GM12878 (cell line): ENCODE measurements at regions not wholly inside any gene's neighbourhood (a gene's known extent, or its start where the extent isn't known, plus 50 kb on each side); places are given as distances from the start of the nearest gene placed in this dataset.

Experiments
- ATAC-seq: fragments of 200-7000 bp; cut with Tn5 transposase; 3 replicates; pipeline ENCODE4 v1.9.1; 2020; ENCODE audit warnings: mild to moderate bottlenecking, moderate library complexity
- BruUV-seq: library from RNA; stranded (reverse); fragments of 400-500 nt; replicated peaks from 2 replicates; lab custom pipeline; 2021; lab: Mats Ljungman, UMichigan
- CTCF ChIA-PET: fragments of 300-600 bp; sonication (Branson Sonifier 250); formaldehyde crosslinking; extraction: SDS; loops from one replicate; lab custom pipeline; 2021; ENCODE audit warnings: inconsistent platforms; lab: Yijun Ruan, JAX
- POLR2A ChIA-PET: fragments of 350-600 bp; formaldehyde crosslinking; extraction: SDS; loops from one replicate; lab custom pipeline; 2021; ENCODE audit warnings: inconsistent platforms; lab: Charles Lee
- RAD21 ChIA-PET: fragments of 300-600 bp; sonication (Branson Sonifier 250); formaldehyde crosslinking; loops from one replicate; lab custom pipeline; 2023; ENCODE audit warnings: antibody characterized with exemption; ENCODE audit not compliant: unreplicated experiment; lab: Charles Lee
- SMC1A ChIA-PET: fragments of 300-600 bp; sonication (Branson Sonifier 250); formaldehyde crosslinking; loops from one replicate; lab custom pipeline; 2023; ENCODE audit not compliant: unreplicated experiment, uncharacterized antibody; lab: Charles Lee
- DNase-seq: peaks from one replicate; pipeline ENCODE4 v3.0.0-alpha.2; 2011; ENCODE audit warnings: low read depth, low spot score
- FAIRE-seq: peaks from 3 replicates; lab custom pipeline; 2011; peaks lifted over from hg19 to GRCh38; lab: Jason Lieb, UNC
- H2AFZ ChIP-seq: 2 replicates; pipeline ENCODE4 v1.6.0; 2011; ENCODE audit warnings: low read depth, low read length, control low read depth; ENCODE audit not compliant: control insufficient read depth
- H3K27ac ChIP-seq: 2 replicates; pipeline ENCODE4 v1.5.1; 2011; ENCODE audit warnings: control low read depth; ENCODE audit not compliant: control insufficient read depth, insufficient read depth
- H3K27me3 ChIP-seq, 2 experiments: replicated peaks in 1 of 2; 2 replicates each; pipeline versions ENCODE4 v1.6.0 to v1.6.1; 2011; ENCODE audit warnings: low read length in 1 of 2; ENCODE audit not compliant: control insufficient read depth in 2 of 2, insufficient read depth in 2 of 2
- H3K36me3 ChIP-seq, 2 experiments: 2 replicates each; pipeline ENCODE4 v1.5.1; 2011; ENCODE audit warnings: low read length in 1 of 2; ENCODE audit not compliant: control insufficient read depth in 2 of 2, insufficient read depth in 2 of 2
- H3K4me1 ChIP-seq: 2 replicates; pipeline ENCODE4 v1.6.1; 2011; ENCODE audit warnings: mild to moderate bottlenecking, low read length, moderate library complexity, mixed read lengths; ENCODE audit not compliant: control insufficient read depth, insufficient read depth
- H3K4me2 ChIP-seq: 2 replicates; pipeline ENCODE4 v1.6.0; 2011; ENCODE audit warnings: control low read depth; ENCODE audit not compliant: control insufficient read depth, insufficient read depth
- H3K4me3 ChIP-seq: fragments of 200-600 bp; sonication (generic); 2 replicates; pipeline ENCODE4 v1.5.1; 2016
- H3K79me2 ChIP-seq: 2 replicates; pipeline ENCODE4 v1.6.0; 2011; ENCODE audit warnings: low read length; ENCODE audit not compliant: control insufficient read depth, insufficient read depth
- H3K9ac ChIP-seq: 2 replicates; pipeline ENCODE4 v1.8.0; 2011; ENCODE audit warnings: low read length, control low read depth, mixed read lengths; ENCODE audit not compliant: control insufficient read depth, insufficient read depth
- H3K9me3 ChIP-seq: replicated peaks from 3 replicates; pipeline ENCODE4 v1.5.1; 2011; ENCODE audit warnings: mild to moderate bottlenecking, low read length; ENCODE audit not compliant: control insufficient read depth, insufficient read depth
- H4K20me1 ChIP-seq: 2 replicates; pipeline ENCODE4 v1.6.0; 2011; ENCODE audit not compliant: control insufficient read depth, insufficient read depth
- EZH2 ChIP-seq: IDR thresholded peaks from 2 replicates; pipeline ENCODE4 v1.6.1; 2012; ENCODE audit warnings: low read depth, mild to moderate bottlenecking, control low read depth, inconsistent platforms, low read length, borderline replicate concordance; ENCODE audit not compliant: control insufficient read depth
- HDAC2 ChIP-seq: fragments of 200-600 bp; sonication (generic); IDR thresholded peaks from 2 replicates; pipeline ENCODE4 v1.6.1; 2017
- PKNOX1 ChIP-seq: fragments of 450-650 bp; IDR thresholded peaks from 2 replicates; pipeline ENCODE4 v1.6.1; 2016; ENCODE audit warnings: mild to moderate bottlenecking
- POLR2AphosphoS2 ChIP-seq: IDR thresholded peaks from 2 replicates; pipeline ENCODE4 v1.6.1; 2011; ENCODE audit warnings: low read depth, mild to moderate bottlenecking, low read length, improper control_type of control experiment, moderate library complexity
- RUNX3 ChIP-seq: IDR thresholded peaks from 2 replicates; pipeline ENCODE4 v1.6.1; 2012; ENCODE audit warnings: low read length, inconsistent platforms
- STAT3 ChIP-seq: IDR thresholded peaks from 2 replicates; pipeline ENCODE4 v1.6.1; 2011; ENCODE audit warnings: low read depth, low read length, improper control_type of control experiment
- WGBS: methylation state at CpG from one replicate; pipeline ENCODE4 v1.1.6; 2016; ENCODE audit warnings: low lambda C conversion rate; ENCODE audit not compliant: insufficient replicate concordance, insufficient coverage; ENCODE audit errors: missing lambda C conversion rate; 5-methylcytosine and 5-hydroxymethylcytosine counted together
- in situ Hi-C: fragments of 300-500 bp; cut with MboI; formaldehyde crosslinking; loops from 9 replicates; pipeline ENCODE4 v1.14.3; 2018; ENCODE audit warnings: mixed read lengths
- intact Hi-C: fragments of 100-400 bp; cut with micrococcal nuclease; formaldehyde crosslinking; loops from one replicate; pipeline ENCODE4 v1.14.2; 2022; ENCODE audit not compliant: unreplicated experiment
- TF ChIP-seq, protein P1 (sequence below): fragments of 450-650 bp; IDR thresholded peaks from 2 replicates; pipeline ENCODE4 v1.6.1; 2018; ENCODE audit warnings: mild to moderate bottlenecking, low read depth, moderate library complexity; ENCODE audit not compliant: partially characterized antibody

DNA sequence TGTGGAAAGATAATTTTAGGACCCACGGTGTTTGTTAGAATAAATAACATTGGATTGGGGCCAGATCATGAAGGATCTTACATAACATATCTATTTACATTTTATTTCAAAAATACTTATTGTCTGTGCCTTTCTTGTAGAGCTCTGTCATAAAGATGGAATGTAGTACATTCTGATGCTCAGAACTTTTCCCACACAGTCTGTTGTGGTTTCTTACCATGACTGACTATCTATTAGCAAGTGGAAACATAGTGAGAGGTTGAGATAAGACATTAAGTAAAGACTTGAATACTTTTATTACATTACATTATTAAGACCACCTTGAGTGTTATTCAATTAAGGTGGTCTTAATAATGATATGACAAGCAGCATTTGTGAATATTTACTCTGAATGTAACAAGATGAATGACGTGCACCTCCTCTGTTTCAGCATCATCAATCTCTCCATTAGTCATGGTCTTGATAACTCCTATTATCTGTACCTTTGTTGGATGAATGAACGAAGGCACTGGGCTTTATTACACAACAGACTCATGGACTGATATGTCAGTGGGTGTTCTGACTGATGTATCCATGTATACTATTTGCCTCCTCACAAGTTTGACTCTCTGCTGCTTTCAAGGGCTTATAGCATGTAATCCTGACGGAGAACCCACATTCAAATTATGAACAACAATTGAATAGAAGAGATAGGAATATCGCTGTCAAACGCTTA, 883.0 kb upstream of the FLRT2 start:
- no peaks in the 10 kb centered on the region for H3K79me2 ChIP-seq
- H3K4me2 ChIP-seq, result no peak overlapping the region
- no peaks in the 10 kb centered on the region for H3K4me1 ChIP-seq
- 41% methylated on average over 6 of the region's 6 CpGs for WGBS
- H2AFZ ChIP-seq, result no peak overlapping the region
- DNase-seq (no peak), FAIRE-seq (no peak), ATAC-seq (no peak)
- no peak for TF ChIP-seq POLR2AphosphoS2
- no peak for TF ChIP-seq HDAC2
- TF ChIP-seq, protein P1, sequence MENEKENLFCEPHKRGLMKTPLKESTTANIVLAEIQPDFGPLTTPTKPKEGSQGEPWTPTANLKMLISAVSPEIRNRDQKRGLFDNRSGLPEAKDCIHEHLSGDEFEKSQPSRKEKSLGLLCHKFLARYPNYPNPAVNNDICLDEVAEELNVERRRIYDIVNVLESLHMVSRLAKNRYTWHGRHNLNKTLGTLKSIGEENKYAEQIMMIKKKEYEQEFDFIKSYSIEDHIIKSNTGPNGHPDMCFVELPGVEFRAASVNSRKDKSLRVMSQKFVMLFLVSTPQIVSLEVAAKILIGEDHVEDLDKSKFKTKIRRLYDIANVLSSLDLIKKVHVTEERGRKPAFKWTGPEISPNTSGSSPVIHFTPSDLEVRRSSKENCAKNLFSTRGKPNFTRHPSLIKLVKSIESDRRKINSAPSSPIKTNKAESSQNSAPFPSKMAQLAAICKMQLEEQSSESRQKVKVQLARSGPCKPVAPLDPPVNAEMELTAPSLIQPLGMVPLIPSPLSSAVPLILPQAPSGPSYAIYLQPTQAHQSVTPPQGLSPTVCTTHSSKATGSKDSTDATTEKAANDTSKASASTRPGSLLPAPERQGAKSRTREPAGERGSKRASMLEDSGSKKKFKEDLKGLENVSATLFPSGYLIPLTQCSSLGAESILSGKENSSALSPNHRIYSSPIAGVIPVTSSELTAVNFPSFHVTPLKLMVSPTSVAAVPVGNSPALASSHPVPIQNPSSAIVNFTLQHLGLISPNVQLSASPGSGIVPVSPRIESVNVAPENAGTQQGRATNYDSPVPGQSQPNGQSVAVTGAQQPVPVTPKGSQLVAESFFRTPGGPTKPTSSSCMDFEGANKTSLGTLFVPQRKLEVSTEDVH, result no peak
- no peak for TF ChIP-seq RUNX3
- no peak for TF ChIP-seq STAT3
- no peak for TF ChIP-seq PKNOX1
- TF ChIP-seq EZH2, result no peak
- no peaks in the 10 kb centered on the region for H3K27me3 ChIP-seq
- no peaks in the 10 kb centered on the region for H4K20me1 ChIP-seq
- H3K27ac ChIP-seq, result no peak overlapping the region
- in situ Hi-C loops (no loop called here), intact Hi-C loops (no loop called here)
- ChIA-PET POLR2A (no interaction called here), RAD21 (no interaction called here), CTCF (no interaction called here), SMC1A (no interaction called here)
- no peak overlapping the region for H3K4me3 ChIP-seq
- H3K9ac ChIP-seq, result no peak overlapping the region
- BruUV-seq, result no TSS peak
- no peaks in the 10 kb centered on the region for H3K9me3 ChIP-seq
- H3K36me3 ChIP-seq, result no peaks in the 10 kb centered on the region
